ENCODE measurements at regions not wholly inside any gene's neighbourhood (a gene's known extent, or its start where the extent isn't known, plus 50 kb on each side); places are given as distances from the start of the nearest gene placed in this dataset.

DNA sequence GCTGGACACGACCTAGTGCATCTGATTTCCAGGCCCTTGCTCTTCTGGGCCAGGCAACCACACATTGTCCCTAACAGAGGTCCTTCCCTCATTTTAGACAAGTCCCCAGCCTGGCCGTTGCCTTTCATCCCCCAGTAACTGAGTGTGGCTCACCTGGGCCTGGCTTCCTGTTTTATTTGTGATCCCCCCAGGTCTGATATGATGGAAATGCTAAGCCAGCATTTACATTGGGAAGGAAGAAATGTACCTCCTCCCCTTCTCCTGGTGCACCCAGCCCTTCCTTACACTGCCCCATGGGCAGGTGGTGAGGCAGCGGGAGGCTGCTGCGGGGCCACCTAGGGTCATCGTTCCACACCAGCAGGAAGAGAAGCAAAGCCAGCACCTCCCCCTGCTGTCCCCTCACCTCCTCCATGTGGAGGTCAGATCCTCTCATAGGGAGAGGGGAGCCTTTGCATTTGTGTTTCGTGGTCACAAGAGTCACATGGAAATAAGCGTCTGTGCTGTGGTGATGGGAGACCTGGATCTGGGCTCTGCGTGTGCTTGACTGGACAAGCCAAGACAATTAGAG is 108.8 kb downstream of the GLRX3 start:
- H3K4me2 ChIP-seq = no peak overlapping the region
- no peaks in the 10 kb centered on the region for H3K27me3 ChIP-seq (ENCODE audit: insufficient read depth, low read depth)

DNA sequence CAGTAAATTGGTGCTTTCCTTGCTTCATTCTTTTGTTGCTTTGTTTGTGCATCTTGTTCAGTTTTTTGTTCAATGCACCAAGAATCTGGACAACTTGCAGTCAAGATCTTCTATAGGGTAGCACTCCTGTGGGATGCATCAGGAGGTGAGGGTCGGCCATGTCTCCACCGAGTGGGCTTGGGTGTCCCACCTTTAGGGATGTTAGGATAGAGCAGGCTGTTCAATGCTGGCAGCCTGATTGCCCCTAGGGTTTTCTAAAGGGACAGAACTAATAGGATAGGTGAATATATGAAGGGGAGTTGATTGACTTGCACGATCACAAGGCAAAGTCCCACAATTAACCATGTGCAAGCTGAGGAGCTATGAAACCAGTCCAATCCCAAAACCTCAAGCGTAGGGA is 109.9 kb downstream of the GLRX3 start:
- Histone ChIP-seq H2AFZ (ENCODE audit: low read depth) (no peak overlapping the region), H3K27ac (no peak overlapping the region), H3K79me2 (ENCODE audit: insufficient read depth, low read depth) (no peaks in the 10 kb centered on the region), H4K20me1 (ENCODE audit: insufficient read depth) (no peaks in the 10 kb centered on the region), H3K36me3 (ENCODE audit: insufficient read depth) (no peaks in the 10 kb centered on the region), H3K27me3 (ENCODE audit: insufficient read depth, low read depth) (no peaks in the 10 kb centered on the region), H3K9ac (no peak overlapping the region), H3K4me3 (IDR thresholded peaks at IDR 0.05; ENCODE audit: insufficient read depth, low read depth, low read length) (no peak overlapping the region), H3K4me2 (no peak overlapping the region), H3K4me1 (ENCODE audit: low read depth, poor library complexity, severe bottlenecking) (no peaks in the 10 kb centered on the region)
- TF ChIP-seq, protein P1, sequence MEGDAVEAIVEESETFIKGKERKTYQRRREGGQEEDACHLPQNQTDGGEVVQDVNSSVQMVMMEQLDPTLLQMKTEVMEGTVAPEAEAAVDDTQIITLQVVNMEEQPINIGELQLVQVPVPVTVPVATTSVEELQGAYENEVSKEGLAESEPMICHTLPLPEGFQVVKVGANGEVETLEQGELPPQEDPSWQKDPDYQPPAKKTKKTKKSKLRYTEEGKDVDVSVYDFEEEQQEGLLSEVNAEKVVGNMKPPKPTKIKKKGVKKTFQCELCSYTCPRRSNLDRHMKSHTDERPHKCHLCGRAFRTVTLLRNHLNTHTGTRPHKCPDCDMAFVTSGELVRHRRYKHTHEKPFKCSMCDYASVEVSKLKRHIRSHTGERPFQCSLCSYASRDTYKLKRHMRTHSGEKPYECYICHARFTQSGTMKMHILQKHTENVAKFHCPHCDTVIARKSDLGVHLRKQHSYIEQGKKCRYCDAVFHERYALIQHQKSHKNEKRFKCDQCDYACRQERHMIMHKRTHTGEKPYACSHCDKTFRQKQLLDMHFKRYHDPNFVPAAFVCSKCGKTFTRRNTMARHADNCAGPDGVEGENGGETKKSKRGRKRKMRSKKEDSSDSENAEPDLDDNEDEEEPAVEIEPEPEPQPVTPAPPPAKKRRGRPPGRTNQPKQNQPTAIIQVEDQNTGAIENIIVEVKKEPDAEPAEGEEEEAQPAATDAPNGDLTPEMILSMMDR (conservative IDR thresholded peaks at IDR 0.05; ENCODE audit: low read depth, low read length) = no peak

More for the DNA sequence above, 108.8 kb downstream of the GLRX3 start:
- H4K20me1 ChIP-seq (ENCODE audit: insufficient read depth) = no peaks in the 10 kb centered on the region
- no peaks in the 10 kb centered on the region for H3K4me1 ChIP-seq (ENCODE audit: low read depth, poor library complexity, severe bottlenecking)
- no peaks in the 10 kb centered on the region for H3K36me3 ChIP-seq (ENCODE audit: insufficient read depth)
- H3K27ac ChIP-seq = no peak overlapping the region
- H3K79me2 ChIP-seq (ENCODE audit: insufficient read depth, low read depth) = no peaks in the 10 kb centered on the region
- H3K9ac ChIP-seq = no peak overlapping the region
- TF ChIP-seq, protein P1 (conservative IDR thresholded peaks at IDR 0.05; ENCODE audit: low read depth, low read length) = no peak
- H2AFZ ChIP-seq (ENCODE audit: low read depth) = no peak overlapping the region
- H3K4me3 ChIP-seq (IDR thresholded peaks at IDR 0.05; ENCODE audit: insufficient read depth, low read depth, low read length) = no peak overlapping the region

DNA sequence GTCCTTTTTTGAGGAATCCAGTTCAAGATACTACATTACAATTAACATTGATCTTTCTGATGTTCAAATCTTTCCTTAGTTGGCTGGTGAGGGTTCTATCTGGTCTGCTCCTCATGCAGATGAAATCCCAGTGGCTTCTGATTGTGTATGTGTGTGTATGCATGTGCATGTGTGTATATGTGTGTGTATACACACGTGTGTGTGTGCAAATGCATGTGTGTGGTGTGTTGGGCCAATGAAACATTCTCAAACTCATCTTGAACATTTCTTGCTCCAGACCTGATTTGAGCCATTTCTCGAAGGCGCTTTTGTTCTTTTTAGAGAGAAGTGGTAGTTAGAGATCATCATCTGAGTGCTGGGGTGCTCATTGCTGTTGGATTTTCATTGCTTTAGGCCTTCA is 113.9 kb downstream of the GLRX3 start:
- H3K4me3 ChIP-seq (IDR thresholded peaks at IDR 0.05; ENCODE audit: insufficient read depth, low read depth, low read length) = no peak overlapping the region
- no peaks in the 10 kb centered on the region for H3K79me2 ChIP-seq (ENCODE audit: insufficient read depth, low read depth)
- TF ChIP-seq, protein P1 (conservative IDR thresholded peaks at IDR 0.05; ENCODE audit: low read depth, low read length) = no peak
- no peaks in the 10 kb centered on the region for H3K36me3 ChIP-seq (ENCODE audit: insufficient read depth)
- no peak overlapping the region for H3K4me2 ChIP-seq
- no peak overlapping the region for H2AFZ ChIP-seq (ENCODE audit: low read depth)
- H3K27me3 ChIP-seq (ENCODE audit: insufficient read depth, low read depth) = no peaks in the 10 kb centered on the region
- no peaks in the 10 kb centered on the region for H3K4me1 ChIP-seq (ENCODE audit: low read depth, poor library complexity, severe bottlenecking)
- no peak overlapping the region for H3K27ac ChIP-seq
- no peak overlapping the region for H3K9ac ChIP-seq
- no peaks in the 10 kb centered on the region for H4K20me1 ChIP-seq (ENCODE audit: insufficient read depth)

DNA sequence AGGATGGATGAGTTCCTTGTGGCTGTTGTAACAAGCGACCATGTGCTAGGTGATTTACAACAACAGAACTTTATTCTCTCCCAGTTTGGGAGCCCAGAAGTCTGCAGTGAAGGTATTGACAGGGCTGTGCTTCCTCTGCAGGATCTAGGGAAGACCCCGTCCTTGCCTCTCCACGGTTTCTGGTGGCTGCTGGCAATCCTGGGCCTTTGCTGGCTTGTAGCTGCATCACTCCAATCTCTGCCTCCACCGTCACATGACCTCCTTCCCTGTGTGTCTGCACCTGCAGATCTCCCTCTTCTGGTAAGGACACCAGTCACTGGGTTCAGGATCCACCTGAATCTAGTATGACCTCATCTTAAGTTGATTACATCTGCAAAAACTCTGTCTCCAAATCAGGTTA is 115.6 kb downstream of the GLRX3 start:
- Histone ChIP-seq H3K36me3 (ENCODE audit: insufficient read depth) (no peaks in the 10 kb centered on the region), H2AFZ (ENCODE audit: low read depth) (no peak overlapping the region), H3K4me2 (no peak overlapping the region), H4K20me1 (ENCODE audit: insufficient read depth) (no peaks in the 10 kb centered on the region), H3K4me3 (IDR thresholded peaks at IDR 0.05; ENCODE audit: insufficient read depth, low read depth, low read length) (no peak overlapping the region), H3K27ac (no peak overlapping the region), H3K27me3 (ENCODE audit: insufficient read depth, low read depth) (no peaks in the 10 kb centered on the region), H3K4me1 (ENCODE audit: low read depth, poor library complexity, severe bottlenecking) (no peaks in the 10 kb centered on the region), H3K9ac (no peak overlapping the region), H3K79me2 (ENCODE audit: insufficient read depth, low read depth) (no peaks in the 10 kb centered on the region)
- TF ChIP-seq, protein P1 (conservative IDR thresholded peaks at IDR 0.05; ENCODE audit: low read depth, low read length) = no peak

Measured in KMS-11 (cell line).